GM21717 (cell line): ENCODE measurements at regions not wholly inside any gene's neighbourhood (a gene's known extent, or its start where the extent isn't known, plus 50 kb on each side); places are given as distances from the start of the nearest gene placed in this dataset.
"Not testable (repeated sequence)": the region's sequence is repeated elsewhere in the genome, so short reads cannot be mapped to it uniquely, and the experiment has no call there.

ENCODE experiments used
- ATAC-seq: cut with Tn5 transposase; IDR thresholded peaks from one replicate; pipeline ENCODE4 v1.9.1; 2021; ENCODE audit warnings: mild to moderate bottlenecking, moderate library complexity; ENCODE audit not compliant: unreplicated experiment

DNA sequence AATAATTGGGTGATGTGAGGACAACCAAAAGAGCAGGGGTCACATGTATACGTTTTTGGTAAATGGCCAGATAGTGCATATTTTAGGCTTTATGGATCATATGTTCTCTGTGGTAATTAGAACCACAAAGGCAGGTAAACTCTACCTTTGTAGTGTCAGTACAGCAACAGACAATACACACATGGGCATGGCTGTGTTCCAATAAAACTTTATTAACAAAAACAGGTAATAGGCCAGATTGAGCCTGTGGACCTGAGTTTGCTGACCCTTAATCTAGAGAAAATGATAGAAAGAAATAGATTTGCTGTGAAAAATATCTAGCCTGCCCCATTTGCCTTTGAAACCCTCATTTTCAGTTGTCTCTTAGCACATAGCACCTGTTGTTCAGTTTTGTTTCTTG lies 177.2 kb upstream of the CXCR4 start:
- no peak for ATAC-seq

DNA sequence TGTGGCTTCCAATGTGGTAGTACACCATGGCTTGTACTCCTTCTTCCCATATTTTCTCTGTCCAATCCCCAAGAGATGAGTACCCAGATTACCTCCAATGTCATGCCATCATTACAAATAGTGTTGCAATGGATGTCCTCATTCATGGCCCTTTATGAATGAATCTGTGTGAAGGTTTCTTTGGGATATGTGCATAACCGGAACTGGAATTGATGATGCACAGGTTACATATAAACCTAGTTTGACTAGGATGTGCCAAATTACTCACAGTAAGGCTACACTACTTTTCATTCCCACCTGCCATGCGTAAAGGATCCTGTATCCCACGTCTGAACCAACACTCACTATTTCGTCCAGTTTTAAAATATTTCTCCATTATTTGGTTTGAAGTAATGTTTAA lies 173.9 kb upstream of the CXCR4 start:
- ATAC-seq: no peak

DNA sequence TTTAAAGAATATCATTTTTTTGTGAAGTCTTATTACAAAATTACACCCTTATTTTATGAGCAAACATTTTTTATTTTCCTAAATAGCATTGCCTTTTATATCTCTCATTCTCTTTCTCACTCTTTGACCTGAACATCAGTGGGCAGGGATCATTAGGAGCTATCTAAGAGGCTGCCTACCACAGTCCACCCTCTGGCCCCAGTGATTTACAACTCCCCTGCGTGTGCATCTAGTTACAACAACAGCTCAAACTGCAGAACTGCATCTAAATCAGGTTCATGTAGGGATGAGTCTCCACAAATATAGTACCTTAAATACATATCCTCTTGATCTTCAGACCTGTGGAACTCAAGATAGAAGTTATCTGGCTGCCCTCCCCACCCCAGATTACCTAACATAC lies 172.4 kb upstream of the CXCR4 start:
- ATAC-seq: no peak

DNA sequence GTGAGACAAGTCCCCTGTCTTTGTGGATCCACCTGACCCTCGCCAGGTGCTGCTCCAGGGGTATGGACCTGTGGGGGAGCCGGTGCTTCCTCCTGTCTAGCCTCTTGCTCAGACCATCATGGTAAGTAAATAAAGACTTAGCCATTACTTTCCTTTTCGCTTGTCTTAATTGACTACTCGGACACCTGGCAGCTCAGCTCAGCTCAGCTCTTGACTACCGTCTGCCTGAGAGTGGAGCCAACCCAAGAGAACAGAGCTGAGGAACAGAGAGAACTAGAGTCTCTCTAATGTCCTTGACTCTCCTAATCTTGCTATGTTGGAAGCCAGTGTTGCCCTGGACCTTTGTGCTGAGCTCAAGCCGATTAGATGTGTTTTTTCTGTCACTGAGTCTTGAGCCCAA lies 170.3 kb upstream of the CXCR4 start:
- ATAC-seq: no peak

DNA sequence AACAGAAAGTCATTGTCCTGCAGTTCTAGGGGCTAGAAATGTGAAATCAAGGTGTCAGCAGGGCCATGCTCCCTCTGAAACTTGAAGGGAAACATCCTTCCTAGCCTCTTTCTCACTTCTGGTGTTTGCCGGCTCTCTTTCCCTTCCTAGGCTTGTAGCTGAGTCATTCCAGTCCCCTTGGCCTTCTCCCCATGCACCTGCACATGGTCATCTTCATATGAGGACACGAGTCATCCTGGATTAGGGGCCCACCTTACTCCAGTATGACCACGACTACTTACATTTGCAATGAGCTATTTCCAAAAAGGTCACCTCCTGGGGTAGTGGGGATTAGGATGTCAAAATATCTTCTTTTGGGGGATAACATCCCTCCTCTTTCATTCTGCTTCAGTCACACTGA lies 168.5 kb upstream of the CXCR4 start:
- ATAC-seq: no peak

DNA sequence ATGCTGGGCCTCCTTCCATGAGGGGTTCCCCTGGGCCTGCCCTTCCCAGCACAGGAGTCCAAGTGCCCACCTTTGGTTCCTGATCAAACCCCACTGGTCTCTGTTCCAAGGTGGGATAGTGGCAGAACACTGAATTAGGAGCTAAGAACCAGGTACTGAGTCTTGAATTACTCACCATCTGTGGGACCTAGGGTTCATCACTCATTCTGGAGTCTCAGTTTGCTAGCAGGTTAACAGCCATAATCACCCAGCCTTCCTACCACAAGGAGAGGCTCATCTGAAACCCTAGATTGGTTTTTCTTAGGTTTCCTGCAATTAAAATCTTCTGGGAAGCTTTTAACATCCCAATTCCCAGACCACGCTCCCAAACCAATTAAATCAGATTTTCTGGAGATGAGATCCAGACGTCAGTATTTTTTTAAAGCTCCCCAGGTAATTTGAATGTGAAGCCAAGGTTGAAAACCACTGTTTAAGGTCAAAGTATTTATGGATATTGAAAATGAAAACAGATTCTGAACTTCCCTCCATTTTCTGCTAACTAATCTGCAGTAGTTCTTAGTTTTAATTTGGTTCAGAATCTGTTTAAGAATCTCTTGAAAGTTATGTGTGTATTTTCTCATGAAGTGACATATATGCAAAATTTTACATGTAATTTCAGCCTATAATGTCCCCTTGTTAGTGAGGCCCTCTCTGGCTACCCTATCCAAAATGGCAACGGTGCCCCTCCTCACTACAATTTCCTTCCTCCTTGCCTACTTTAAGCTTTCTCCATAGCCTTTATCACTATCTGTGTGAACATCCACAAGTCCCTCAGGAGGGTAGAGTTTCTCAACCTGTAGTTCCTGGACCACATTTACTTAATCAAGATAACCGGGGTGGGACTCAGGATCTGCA lies 166.5 kb upstream of the CXCR4 start:
- peak; percentile 61 for ATAC-seq

DNA sequence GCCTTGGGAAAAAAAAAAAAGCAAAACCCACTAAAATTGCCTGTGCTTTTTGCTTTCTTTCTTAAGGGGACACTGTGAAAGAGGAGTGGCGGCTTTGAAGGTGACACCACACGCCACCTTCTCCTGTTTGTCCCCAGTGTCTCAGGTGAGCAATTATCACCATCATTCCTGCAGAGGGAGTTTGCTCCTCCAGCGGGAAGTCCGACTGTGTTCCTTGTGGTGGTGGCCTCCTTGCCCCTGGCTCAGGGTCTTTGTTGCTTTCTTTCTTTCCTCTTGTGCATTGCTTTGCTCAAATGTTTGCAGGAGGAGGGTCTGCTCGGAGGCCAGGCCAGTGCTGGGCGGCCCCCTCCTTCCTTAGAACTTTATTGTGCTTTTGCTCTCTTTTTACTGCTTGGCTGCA lies 164.3 kb upstream of the CXCR4 start:
- ATAC-seq: no peak

DNA sequence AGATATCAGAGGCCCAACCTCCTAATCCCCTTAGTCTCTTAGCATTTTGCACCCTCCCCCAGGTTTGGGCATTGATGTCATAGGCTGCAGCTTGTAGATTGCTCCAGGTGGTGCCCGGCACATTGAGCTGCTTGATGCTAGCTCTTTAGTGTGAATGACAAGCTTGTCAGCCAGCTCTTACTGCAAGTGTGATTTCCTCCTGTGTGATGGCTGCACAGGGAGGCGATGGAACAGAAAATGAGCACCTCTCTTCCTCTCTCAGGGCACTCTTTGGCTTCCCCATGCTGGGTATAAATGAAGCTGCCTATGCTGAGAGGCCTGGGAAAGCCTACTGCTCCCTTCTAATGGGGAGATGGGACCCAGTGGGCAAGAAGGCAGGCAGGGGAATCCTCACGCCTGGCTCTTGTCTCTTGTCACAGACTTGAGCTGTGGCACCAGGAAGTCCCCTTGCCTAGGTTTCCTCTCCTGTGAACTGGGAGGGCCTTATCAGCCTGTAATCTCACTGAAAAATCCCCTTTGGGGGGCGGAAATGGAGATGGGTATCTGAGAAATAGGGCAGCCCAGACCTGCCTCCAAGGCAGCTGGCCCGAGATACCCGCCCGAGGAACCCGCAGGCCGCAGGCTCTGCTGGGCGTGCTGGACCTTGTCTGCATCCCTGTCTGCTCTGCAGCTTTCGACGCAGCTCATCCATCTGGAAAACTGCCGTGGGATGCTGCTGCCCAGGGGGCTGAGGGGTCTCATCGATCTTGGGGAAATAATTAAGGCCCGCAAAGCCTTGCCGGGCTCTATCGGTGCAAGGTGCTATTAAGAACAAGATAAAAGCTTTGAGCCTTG lies 163.5 kb upstream of the CXCR4 start:
- ATAC-seq: peak; percentile 45

DNA sequence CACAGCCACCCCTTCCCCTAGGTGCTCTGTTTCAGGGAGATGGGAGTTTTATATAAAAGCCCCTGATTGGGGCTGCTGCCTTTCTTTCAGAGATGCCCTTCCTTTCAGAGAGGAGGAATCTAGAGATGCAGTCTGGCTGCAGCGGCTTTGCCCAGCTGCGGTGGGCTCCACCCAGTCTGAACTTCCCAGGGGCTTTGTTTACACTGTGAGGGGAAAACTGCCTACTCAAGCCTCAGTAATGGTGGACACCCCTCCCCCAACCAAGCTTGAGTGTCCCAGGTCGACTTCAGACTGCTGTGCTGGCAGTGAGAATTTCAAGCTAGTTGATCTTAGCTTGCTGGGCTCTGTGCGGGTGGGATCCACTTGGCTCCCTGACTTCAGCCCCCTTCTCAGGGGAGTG lies 148.4 kb upstream of the CXCR4 start:
- not testable (repeated sequence) for ATAC-seq

DNA sequence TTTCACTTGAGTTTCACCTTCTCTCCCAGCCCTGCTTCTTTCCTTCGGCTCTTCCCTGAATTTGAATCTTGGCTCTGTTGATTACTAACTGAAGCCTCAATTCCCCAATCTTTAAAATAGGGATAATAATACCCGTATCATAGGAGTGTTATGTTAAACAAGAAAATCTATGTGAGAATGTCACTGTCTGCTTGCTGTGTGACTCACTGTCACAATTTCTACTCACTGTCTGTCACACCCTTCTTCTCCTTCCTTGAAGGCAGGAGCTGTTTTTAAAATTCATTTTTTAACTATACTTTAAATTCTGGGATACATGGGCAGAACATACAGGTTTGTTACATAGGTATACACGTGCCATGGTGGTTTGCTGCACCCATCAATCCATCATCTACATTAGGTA lies 141.6 kb upstream of the CXCR4 start:
- ATAC-seq: no peak

DNA sequence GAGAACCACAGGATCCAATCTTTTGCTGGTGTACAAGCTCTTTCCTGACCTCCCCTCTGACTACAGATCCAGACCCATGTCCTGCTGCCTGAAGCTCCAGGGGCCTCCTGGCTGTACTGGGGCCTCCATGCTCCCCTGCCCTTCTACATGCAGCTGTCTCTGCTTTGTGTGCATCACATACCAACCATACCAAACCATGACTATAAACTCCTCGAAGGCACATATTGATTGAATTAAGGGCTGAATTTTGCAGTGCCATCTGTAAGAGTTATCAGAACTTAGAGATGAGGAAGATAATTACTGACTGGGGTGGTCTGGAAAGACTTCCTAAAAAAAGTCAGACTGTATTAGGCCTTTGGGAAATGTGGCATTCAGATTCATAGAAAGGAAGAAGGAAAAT lies 139.9 kb upstream of the CXCR4 start:
- ATAC-seq: no peak

DNA sequence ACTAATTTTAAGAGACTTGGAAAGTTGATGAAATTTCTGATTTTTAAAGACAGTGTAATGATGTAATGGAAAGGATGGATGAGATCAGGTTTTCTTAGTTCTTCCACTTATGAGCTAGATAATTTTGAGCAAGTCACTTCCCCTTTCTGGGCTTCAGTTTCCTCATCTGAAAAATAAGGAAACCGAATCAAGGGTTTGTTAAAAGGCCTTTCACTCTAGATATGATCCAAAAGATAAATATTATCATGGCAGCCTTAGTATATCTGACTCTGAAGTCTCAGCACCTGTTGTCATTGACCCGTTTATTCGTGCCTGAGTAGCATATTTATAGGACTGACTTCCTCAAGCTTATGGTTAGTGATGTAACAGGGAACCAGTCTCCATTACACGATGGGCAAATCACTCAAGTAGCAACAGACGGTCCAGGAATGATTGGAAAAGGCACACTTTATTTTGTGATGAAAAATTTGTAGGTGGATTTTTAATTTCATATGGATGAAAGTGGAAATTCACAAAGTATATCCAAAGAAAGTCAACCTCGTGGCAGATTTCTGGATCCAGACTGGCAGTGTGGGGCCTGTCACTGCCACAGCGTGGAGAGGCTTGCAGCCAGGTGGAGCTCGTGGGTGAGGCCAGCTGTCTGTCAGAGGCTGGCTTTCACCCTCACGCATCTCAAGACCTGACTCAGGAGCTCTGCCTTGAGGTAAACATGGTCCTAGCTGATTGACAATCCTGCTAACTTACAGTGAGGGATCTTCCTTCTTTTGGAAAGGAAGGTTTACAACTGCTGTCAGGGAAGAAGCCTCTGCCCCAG lies 137.9 kb upstream of the CXCR4 start:
- ATAC-seq: peak; percentile 51

DNA sequence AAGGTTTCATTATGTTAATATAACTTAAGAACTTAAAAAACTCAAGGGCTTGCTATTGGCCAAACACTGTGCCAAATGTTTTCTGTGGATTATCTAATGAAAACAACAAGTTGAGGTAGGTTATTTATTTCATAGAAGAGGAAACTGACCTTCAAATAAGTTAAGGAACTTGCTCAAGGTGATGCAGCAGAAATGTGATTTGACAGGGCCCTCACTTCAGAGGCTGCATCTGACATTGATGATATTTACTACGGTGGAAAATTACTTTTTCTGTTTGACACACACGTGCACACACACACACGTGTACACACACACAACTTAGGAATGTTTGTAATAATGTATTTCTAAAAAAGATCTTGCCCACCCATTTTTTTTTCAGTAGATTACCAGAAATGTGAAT lies 137.2 kb upstream of the CXCR4 start:
- no peak for ATAC-seq

DNA sequence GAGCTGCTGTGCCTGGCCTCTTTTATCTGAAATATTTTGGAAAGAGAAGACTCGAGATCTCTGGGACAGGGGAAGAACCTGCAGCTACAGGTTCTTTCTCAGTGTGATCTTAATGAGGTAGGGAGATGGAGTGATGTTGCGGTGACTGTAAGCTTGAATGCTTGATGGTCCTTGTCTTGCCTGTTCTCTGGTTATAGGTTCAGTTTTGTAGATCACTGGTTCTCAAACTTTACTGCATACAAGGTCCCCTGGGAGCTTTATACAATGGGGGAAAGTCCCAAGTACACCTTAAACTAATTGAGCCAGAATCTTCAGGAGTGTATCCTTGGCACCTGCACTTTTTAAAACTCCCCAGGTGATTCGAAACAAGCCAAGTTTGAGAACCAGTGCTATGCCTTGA lies 136.7 kb upstream of the CXCR4 start:
- no peak for ATAC-seq

DNA sequence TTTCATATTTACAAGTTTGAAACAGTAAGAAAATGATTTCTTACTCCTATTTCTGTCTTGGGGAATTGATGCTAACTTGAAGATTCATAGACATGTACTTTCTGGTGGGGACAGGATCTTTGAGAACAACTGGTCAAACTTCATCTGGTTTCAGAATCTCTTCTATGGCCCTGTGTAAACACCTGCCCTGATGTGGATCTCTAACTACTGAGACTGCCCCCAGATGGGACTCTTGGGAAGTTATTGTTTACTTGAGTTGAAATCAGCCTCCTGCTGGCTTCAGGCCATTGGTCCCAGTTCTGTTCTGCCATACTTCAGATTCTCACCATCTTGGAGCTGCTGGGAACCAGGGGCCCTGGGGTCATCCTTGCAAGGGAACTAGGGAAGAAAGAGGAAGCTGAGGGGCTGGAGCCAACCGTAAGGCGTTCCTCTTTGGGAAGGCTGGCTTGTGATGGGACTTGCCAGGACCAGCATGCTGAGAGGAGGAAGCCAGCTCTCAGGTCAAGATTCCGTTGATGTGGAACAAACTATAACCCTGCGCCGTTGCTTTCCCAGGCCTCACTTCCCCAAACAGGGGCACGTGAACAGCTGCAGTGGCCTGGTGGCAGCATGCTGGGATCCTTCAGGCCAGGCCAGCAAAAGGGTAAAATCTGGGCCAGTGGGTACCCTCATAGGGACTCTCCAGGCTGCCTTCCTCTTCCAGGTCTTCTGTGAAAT lies 135.5 kb upstream of the CXCR4 start:
- no peak for ATAC-seq

DNA sequence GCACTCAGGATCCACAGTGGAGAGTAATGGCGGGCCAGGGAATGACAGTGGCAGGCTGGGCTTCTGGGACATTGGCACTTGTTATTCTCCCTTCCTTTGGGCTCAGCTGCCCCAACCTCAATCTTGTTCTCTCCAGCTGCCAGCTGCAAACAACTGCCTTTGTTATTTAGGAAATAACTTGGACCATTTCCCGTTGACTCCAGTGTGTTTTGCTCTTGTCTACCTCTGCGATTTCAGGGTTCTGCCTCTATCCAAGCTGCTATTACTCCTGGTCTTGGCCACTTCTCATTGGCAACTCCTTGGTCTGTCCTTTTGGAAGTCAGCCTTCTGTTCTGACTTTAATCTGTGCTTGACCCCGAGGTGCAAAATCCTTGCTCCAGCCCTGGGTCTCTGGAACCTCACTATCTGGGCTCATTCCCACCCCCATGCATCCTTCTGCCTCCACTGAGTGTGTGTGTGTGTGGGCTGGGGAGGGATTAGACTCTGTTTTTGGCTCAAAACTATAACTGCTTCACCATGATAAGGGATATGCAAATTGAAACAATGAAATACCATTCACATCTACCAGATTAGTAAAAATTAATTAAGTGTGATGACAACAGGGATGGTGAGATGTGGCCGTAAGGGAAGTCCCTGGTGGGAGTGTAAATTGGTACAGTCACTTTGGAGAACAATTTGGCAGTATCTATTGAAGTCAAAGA lies 134.1 kb upstream of the CXCR4 start:
- no peak for ATAC-seq

DNA sequence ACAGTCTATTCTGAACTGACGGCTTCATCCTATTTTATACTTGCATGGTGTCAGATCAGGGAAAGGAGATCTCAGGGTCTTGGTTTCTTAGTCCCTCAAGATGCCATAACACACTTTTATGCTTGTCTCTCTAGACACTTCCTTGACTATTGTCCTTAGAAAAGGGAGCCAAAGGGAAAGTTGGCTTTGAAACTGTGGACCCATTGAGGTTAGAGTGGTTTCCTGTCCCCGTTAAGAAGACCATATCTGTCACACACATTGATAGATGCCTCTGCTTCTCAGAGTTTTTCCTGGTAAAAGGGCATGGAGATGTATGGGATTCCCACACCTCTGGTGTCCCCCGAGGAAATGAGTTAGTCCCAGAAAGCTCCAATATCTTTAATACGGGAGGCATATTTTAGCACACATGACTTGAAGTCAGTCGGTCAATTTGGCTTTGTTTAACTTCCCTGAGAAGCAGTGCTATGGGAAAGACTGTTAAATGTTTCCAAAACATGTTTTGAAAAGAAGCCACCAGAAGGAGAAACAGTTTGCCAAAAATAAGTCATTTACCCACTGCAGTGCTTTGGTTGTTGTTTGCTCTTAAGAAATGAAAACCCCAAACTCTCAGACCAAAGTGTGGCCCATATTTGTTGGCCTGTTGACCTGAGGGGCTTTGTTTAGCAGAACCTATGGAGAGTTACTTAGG lies 133.4 kb upstream of the CXCR4 start:
- ATAC-seq: no peak

DNA sequence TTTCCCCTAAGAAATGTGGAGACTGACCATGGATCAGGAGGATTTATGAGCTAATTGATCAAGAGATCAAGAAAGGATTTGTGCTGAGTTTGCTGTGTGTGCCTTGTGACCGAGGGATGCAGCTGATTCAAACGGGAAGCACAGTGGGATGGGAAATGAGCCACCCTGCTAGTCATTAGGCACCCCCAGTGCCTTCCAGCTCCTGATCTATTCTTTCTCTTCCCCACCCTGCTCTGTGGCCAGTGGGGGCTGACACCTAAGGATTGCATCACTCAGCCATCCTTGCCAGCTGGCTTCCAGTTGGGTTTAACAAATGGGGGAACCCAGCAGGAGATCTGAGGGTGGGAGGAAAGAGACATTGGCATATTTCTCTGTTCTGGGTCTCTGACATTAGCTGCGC lies 132.2 kb upstream of the CXCR4 start:
- no peak for ATAC-seq

DNA sequence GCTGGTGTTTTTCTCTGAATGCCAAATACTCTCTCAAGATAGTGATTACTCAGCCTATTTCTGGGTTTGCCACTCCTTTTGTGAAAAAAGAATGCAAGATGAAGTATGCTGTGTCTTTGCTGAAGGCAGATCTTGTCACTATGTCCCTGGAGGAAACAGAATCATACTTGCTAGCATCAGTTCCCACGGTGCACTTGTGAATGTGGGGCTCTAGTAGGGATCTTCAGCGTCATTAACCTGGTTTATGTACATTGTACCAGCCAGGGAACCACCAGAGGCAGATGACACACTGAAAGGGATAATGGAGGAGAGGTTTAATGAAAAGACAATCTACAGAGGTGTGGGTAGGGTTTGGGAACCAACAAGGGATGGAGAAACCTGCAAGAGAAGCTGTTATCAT lies 131.0 kb upstream of the CXCR4 start:
- no peak for ATAC-seq

DNA sequence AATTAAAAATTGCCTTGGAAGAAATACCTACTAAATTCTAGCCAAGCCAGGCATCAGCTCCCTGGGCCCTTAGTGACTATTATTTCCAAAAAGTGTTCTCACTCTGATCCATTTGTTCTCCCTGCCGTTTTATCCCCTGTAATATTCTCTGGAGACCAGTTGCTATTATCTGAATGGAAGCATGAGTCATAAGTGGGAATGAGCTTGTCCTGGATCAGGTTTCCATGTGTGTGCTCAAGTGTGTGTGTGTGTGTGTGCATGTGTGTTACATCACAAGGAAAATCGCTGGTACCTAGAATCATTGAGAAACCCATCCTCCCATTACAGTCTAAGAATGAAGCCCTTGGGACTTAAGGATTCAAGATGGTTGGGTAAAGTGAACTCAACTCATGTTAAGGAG lies 130.3 kb upstream of the CXCR4 start:
- ATAC-seq: no peak
